TTC549 (cell line): ENCODE measurements at regions not wholly inside any gene's neighbourhood (a gene's known extent, or its start where the extent isn't known, plus 50 kb on each side); places are given as distances from the start of the nearest gene placed in this dataset.

Experiments used
- FAIRE-seq: peaks from 2 replicates; lab custom pipeline; 2012; peaks lifted over from hg19 to GRCh38; lab: Jason Lieb, UNC

GRCh38 chr18:73790587-73790986 is 357.0 kb downstream of the FBXO15 start:
- no peak for FAIRE-seq

- FAIRE-seq: no peak
These were observed 360.3 kb downstream of the FBXO15 start for GRCh38 chr18:73787316-73787715.

- FAIRE-seq: no peak
These were observed 362.3 kb downstream of the FBXO15 start for GRCh38 chr18:73785300-73785699.

GRCh38 chr18:73784853-73785252 is 362.8 kb downstream of the FBXO15 start:
- no peak for FAIRE-seq

- no peak for FAIRE-seq
These were observed 365.2 kb downstream of the FBXO15 start for GRCh38 chr18:73782405-73782804.

GRCh38 chr18:73780218-73780617 is 367.4 kb downstream of the FBXO15 start:
- FAIRE-seq: no peak

- FAIRE-seq: no peak
These were observed 369.6 kb downstream of the FBXO15 start for GRCh38 chr18:73778032-73778359.

GRCh38 chr18:73777356-73778031 is 370.1 kb downstream of the FBXO15 start:
- no peak for FAIRE-seq

GRCh38 chr18:73774811-73775509 is 372.7 kb downstream of the FBXO15 start:
- no peak for FAIRE-seq

- no peak for FAIRE-seq
These were observed 379.6 kb downstream of the FBXO15 start for GRCh38 chr18:73768043-73768442.

- FAIRE-seq: no peak
These were observed 380.6 kb downstream of the FBXO15 start for GRCh38 chr18:73766910-73767515.

GRCh38 chr18:73758446-73758845 is 389.2 kb downstream of the FBXO15 start:
- FAIRE-seq: no peak

GRCh38 chr18:73756256-73757091 is 391.2 kb downstream of the FBXO15 start:
- no peak for FAIRE-seq

GRCh38 chr18:73752965-73753364 is 394.7 kb downstream of the FBXO15 start:
- no peak for FAIRE-seq

- no peak for FAIRE-seq
These were observed 395.1 kb downstream of the FBXO15 start for GRCh38 chr18:73752546-73752945.

- no peak for FAIRE-seq
These were observed 397.6 kb downstream of the FBXO15 start for GRCh38 chr18:73750052-73750451.

GRCh38 chr18:73749304-73749703 is 398.3 kb downstream of the FBXO15 start:
- no peak for FAIRE-seq

- FAIRE-seq: no peak
These were observed 398.9 kb downstream of the FBXO15 start for GRCh38 chr18:73748731-73749130.

GRCh38 chr18:73746101-73746500 is 401.5 kb downstream of the FBXO15 start:
- no peak for FAIRE-seq

- no peak for FAIRE-seq
These were observed 404.7 kb downstream of the FBXO15 start for GRCh38 chr18:73742957-73743356.

- no peak for FAIRE-seq
These were observed 405.7 kb downstream of the FBXO15 start for GRCh38 chr18:73741946-73742345.

- no peak for FAIRE-seq
These were observed 408.5 kb downstream of the FBXO15 start for GRCh38 chr18:73739098-73739497.

GRCh38 chr18:73737990-73738389 is 409.6 kb downstream of the FBXO15 start:
- FAIRE-seq: no peak
